ENCODE measurements at regions not wholly inside any gene's neighbourhood (a gene's known extent, or its start where the extent isn't known, plus 50 kb on each side); places are given as distances from the start of the nearest gene placed in this dataset.

DNA sequence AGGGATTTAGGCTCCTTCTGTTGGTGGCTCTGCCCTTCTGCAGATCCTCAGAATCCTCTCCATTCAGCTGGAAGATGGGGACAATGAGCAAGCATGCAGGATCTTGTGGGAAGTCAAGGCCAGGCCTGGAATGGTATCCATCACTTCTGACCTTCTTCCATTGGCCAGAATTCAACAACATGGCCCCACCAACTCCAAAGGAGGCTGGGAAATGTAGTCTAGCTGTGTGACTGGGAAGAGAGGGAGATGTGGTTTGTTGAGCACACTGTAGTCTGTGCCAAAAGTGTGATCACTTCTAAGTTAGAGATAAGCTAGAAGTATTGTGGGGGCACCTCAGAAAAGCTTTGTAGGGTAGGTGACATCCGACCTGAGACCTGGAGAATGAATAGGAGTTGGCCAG, 60.4 kb upstream of the WNT4 start:
- Histone ChIP-seq H3K36me3 (ENCODE audit: control insufficient read depth, low read length) (no peaks in the 10 kb centered on the region), H3K4me3 (ENCODE audit: low read length) (no peak overlapping the region), H3K27ac (ENCODE audit: low read depth, low read length) (no peak overlapping the region), H3K4me2 (ENCODE audit: low read length) (no peak overlapping the region), H4K20me1 (ENCODE audit: control insufficient read depth, insufficient read depth, low read depth, low read length) (no peaks in the 10 kb centered on the region), H3F3A (ENCODE audit: control insufficient read depth, insufficient read depth) (no peaks in the 10 kb centered on the region), H3K27me3 (ENCODE audit: control insufficient read depth, low read length) (0 out of 2 replicates have a peak, but pooled peaks cover 3% of the 10 kb centered on the region), H3K9me2 (replicated peaks; ENCODE audit: control insufficient read depth, low read length) (no peaks in the 10 kb centered on the region), H3K9me3 (ENCODE audit: control insufficient read depth, insufficient read depth, low read length) (no peaks in the 10 kb centered on the region), H3K79me2 (ENCODE audit: control insufficient read depth, low read length) (no peaks in the 10 kb centered on the region), H3K4me1 (ENCODE audit: control insufficient read depth, low read length) (no peaks in the 10 kb centered on the region)
- TF ChIP-seq EZH2phosphoT487 (IDR thresholded peaks at IDR 0.05; ENCODE audit: borderline replicate concordance, low read length): no peak
- TF ChIP-seq, protein P1, sequence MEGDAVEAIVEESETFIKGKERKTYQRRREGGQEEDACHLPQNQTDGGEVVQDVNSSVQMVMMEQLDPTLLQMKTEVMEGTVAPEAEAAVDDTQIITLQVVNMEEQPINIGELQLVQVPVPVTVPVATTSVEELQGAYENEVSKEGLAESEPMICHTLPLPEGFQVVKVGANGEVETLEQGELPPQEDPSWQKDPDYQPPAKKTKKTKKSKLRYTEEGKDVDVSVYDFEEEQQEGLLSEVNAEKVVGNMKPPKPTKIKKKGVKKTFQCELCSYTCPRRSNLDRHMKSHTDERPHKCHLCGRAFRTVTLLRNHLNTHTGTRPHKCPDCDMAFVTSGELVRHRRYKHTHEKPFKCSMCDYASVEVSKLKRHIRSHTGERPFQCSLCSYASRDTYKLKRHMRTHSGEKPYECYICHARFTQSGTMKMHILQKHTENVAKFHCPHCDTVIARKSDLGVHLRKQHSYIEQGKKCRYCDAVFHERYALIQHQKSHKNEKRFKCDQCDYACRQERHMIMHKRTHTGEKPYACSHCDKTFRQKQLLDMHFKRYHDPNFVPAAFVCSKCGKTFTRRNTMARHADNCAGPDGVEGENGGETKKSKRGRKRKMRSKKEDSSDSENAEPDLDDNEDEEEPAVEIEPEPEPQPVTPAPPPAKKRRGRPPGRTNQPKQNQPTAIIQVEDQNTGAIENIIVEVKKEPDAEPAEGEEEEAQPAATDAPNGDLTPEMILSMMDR (IDR thresholded peaks at IDR 0.05; ENCODE audit: low read depth, low read length, poor library complexity, severe bottlenecking): no peak

DNA sequence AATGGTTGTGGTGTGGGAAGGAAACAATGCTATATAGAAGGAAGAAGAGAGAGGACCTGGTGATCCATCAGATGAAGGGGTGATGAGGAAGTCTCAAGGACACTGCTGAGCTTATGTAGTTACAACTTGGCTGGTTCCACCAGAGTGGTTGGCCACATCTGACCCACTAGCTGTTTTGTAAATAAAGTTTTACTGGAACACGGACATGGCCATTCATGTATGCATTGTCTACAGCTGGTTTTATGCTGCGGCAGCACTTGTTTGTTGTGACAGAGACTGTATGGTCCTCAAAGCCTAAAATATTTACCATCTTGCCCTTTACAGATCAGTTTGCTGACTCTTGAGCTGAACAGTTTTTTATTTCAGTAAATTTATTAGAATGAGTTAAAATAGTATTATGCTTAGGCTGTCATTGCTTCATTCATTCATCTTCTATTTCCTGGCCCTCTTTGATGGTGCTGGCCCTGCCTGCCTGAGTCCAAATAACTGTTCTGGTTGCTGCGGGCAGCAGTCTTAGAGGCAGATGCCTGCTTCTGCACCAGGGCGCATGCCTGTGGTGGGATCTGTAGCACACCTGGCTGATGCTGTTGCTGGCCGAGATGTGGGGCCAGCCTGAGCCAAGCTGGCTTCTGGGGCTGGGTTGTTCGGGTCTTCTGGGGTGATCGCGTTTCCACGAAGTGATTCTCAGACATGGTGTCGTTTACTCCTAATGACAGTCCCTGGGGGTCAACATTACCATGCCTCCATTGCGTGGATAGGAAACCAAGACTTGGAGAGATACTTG, 61.4 kb upstream of the WNT4 start:
- Histone ChIP-seq H3F3A (ENCODE audit: control insufficient read depth, insufficient read depth) (no peaks in the 10 kb centered on the region), H3K9me2 (replicated peaks; ENCODE audit: control insufficient read depth, low read length) (no peaks in the 10 kb centered on the region), H3K4me2 (ENCODE audit: low read length) (no peak overlapping the region), H3K79me2 (ENCODE audit: control insufficient read depth, low read length) (no peaks in the 10 kb centered on the region), H4K20me1 (ENCODE audit: control insufficient read depth, insufficient read depth, low read depth, low read length) (no peaks in the 10 kb centered on the region), H3K4me3 (ENCODE audit: low read length) (no peak overlapping the region), H3K27me3 (ENCODE audit: control insufficient read depth, low read length) (no peaks in the 10 kb centered on the region), H3K27ac (ENCODE audit: low read depth, low read length) (no peak overlapping the region), H3K4me1 (ENCODE audit: control insufficient read depth, low read length) (no peaks in the 10 kb centered on the region), H3K36me3 (ENCODE audit: control insufficient read depth, low read length) (no peaks in the 10 kb centered on the region), H3K9me3 (ENCODE audit: control insufficient read depth, insufficient read depth, low read length) (no peaks in the 10 kb centered on the region)
- no peak for TF ChIP-seq EZH2phosphoT487 (IDR thresholded peaks at IDR 0.05; ENCODE audit: borderline replicate concordance, low read length)
- TF ChIP-seq, protein P1 (IDR thresholded peaks at IDR 0.05; ENCODE audit: low read depth, low read length, poor library complexity, severe bottlenecking): no peak

DNA sequence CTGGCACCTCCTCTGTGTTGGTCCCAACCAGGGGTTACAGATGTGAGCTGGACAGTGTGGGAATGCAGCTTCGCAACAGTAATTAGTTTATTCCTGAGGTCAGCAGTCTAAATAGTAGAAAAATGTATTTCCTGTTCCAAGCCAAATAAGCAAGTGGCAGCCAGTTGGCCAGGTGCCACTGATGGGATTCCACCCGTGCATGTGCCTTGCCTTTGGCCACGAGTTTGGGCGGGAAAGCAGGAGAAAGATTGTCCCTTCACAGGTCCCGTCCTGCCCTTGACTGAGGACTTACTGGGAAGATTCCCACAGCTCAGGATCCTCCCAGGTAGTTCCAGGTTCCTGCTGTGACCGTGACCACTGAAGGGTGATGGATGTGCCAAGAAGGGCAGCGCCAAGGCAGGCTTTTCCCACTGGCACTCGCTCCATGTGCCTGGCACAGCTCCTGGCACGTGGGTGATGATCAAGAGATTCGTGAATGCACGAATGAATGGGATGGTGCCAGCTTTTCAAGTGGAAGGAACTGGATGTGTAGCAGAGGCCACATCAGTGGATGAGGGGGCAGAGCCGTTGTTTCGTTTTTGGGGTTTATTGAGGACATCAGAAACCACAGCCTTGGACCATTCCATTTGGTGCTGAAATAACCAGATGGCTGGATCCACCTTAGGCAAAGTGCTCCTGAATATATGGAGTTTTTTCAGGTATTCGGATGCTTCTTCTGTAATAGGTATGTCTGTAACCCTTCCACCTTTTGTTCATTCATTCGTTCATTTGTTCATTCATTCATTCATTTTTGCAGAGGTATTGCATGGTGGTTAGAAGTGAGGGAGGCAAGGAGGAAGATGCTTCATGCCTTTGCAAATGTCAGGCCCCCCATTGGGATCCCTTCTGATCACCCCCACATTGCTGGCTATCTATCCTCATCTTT, 62.4 kb upstream of the WNT4 start:
- H3K4me2 ChIP-seq (ENCODE audit: low read length): no peak overlapping the region

More for the DNA sequence above, 62.4 kb upstream of the WNT4 start:
- H3F3A ChIP-seq (ENCODE audit: control insufficient read depth, insufficient read depth): no peaks in the 10 kb centered on the region
- peaks cover 3% of the 10 kb centered on the region; the same call in 1 of the 2 replicates for H3K27me3 ChIP-seq (ENCODE audit: control insufficient read depth, low read length)
- H3K4me3 ChIP-seq (ENCODE audit: low read length): no peak overlapping the region
- no peaks in the 10 kb centered on the region for H3K9me2 ChIP-seq (replicated peaks; ENCODE audit: control insufficient read depth, low read length)
- H3K27ac ChIP-seq (ENCODE audit: low read depth, low read length): no peak overlapping the region
- H3K79me2 ChIP-seq (ENCODE audit: control insufficient read depth, low read length): no peaks in the 10 kb centered on the region
- no peaks in the 10 kb centered on the region for H4K20me1 ChIP-seq (ENCODE audit: control insufficient read depth, insufficient read depth, low read depth, low read length)
- no peaks in the 10 kb centered on the region for H3K4me1 ChIP-seq (ENCODE audit: control insufficient read depth, low read length)
- H3K36me3 ChIP-seq (ENCODE audit: control insufficient read depth, low read length): no peaks in the 10 kb centered on the region
- no peaks in the 10 kb centered on the region for H3K9me3 ChIP-seq (ENCODE audit: control insufficient read depth, insufficient read depth, low read length)
- TF ChIP-seq, protein P1 (IDR thresholded peaks at IDR 0.05; ENCODE audit: low read depth, low read length, poor library complexity, severe bottlenecking): no peak
- TF ChIP-seq EZH2phosphoT487 (IDR thresholded peaks at IDR 0.05; ENCODE audit: borderline replicate concordance, low read length): no peak
